ENCODE measurements at regions not wholly inside any gene's neighbourhood (a gene's known extent, or its start where the extent isn't known, plus 50 kb on each side); places are given as distances from the start of the nearest gene placed in this dataset.

DNA sequence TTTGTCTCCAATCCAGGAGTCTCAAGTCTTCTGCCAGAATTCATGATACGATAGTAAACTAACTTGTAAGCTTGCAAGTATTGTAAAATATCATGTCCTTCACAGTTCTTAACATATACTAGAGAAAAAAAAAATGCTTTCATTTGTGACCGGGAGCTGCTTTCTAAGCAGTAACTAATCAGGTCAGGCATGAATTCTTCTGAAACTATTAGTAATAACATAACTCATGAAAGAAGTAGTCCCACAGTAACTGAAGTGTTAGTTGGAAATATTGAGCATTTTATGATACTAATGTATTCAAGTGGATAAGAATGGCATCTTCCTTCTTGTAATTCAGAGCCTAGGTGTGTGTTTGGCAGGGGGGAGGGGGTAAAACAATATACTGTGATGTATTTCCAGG lies 665.6 kb downstream of the DNAJB9 start:
- H3K9me3 ChIP-seq (ENCODE audit: low read depth) = no peaks in the 10 kb centered on the region
- no peak for TF ChIP-seq EZH2phosphoT487 (IDR thresholded peaks at IDR 0.05; ENCODE audit: insufficient read depth, low read depth)
- no peaks in the 10 kb centered on the region for H4K20me1 ChIP-seq (ENCODE audit: insufficient read depth)
- no peak overlapping the region for H3K4me3 ChIP-seq
- in situ Hi-C loops (cut with MboI) = no loop called here
- 30% methylated on average over 2 of the region's 2 CpGs for WGBS, 2 experiments (ENCODE audit: low coverage in 1 of 2, low lambda C conversion rate in 2 of 2, missing lambda C conversion rate in 2 of 2)
- no peaks in the 10 kb centered on the region for H3K4me1 ChIP-seq (ENCODE audit: insufficient read depth)
- H2AFZ ChIP-seq = no peak overlapping the region
- H3K27ac ChIP-seq = no peak overlapping the region
- no peak overlapping the region for H3K9ac ChIP-seq
- DNase-seq = no peak
- no peaks in the 10 kb centered on the region for H3K9me2 ChIP-seq (ENCODE audit: insufficient read depth)
- H3K36me3 ChIP-seq (ENCODE audit: low read depth) = no peaks in the 10 kb centered on the region
- H3K4me2 ChIP-seq (ENCODE audit: unreplicated experiment) = no peak overlapping the region
- no peaks in the 10 kb centered on the region for H3K27me3 ChIP-seq (replicated peaks; ENCODE audit: insufficient read depth)
- H3K79me2 ChIP-seq (ENCODE audit: insufficient read depth) = no peaks in the 10 kb centered on the region
- H3F3A ChIP-seq (ENCODE audit: insufficient read depth) = no peaks in the 10 kb centered on the region

DNA sequence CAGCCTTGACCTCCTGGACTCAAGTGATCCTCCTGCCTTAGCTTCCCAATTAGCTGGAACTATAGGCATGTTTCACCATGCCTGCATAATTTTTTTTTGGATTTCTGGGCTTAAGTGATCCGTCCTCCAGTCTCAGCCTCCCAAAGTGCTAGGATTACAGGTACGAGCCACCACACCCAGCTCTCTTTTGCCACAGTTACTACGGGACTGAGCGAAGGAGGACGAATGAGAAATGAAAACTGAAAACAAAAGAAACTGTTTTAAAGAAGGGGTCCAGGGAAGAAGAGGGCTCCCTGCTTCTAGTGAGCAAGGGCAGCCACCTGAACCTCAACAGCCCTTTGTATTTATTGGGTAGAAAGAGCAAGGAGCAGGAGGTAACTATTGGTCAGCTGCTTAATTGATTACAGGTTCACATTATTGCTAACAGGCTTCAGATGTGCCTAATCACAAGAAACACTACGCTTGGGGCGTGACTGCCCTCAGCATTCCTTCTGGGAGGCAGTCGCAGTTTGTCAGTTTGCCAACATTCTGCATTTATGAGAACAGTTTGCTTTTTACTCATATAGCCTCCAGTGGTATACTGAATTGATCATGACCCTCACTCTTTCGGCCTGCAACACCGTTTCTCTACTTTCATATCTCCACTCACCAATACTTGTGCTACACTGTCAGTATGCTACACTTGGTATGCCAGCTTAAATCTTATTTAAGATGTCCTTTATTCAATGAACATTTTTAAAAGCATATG lies 676.8 kb downstream of the DNAJB9 start:
- no peak overlapping the region for H3K9ac ChIP-seq
- TF ChIP-seq EZH2phosphoT487 (IDR thresholded peaks at IDR 0.05; ENCODE audit: insufficient read depth, low read depth) (no peak), EZH2 (IDR thresholded peaks at IDR 0.05; ENCODE audit: insufficient read depth, poor library complexity, severe bottlenecking) (no peak)
- no peaks in the 10 kb centered on the region for H3K27me3 ChIP-seq (replicated peaks; ENCODE audit: insufficient read depth)
- H4K20me1 ChIP-seq (ENCODE audit: insufficient read depth) = no peaks in the 10 kb centered on the region
- WGBS, 2 experiments (ENCODE audit: low coverage in 1 of 2, low lambda C conversion rate in 2 of 2, missing lambda C conversion rate in 2 of 2) = 5% methylated on average over 10 of the region's 10 CpGs
- no peaks in the 10 kb centered on the region for H3K9me3 ChIP-seq (ENCODE audit: low read depth)
- in situ Hi-C loops (cut with MboI) = no loop called here
- H3K4me1 ChIP-seq (ENCODE audit: insufficient read depth) = no peaks in the 10 kb centered on the region
- H3K79me2 ChIP-seq (ENCODE audit: insufficient read depth) = no peaks in the 10 kb centered on the region
- H3K36me3 ChIP-seq (ENCODE audit: low read depth) = no peaks in the 10 kb centered on the region
- H3K4me2 ChIP-seq (ENCODE audit: unreplicated experiment) = no peak overlapping the region
- DNase-seq = peak; percentile 59
- no peak overlapping the region for H2AFZ ChIP-seq
- no peaks in the 10 kb centered on the region for H3F3A ChIP-seq (ENCODE audit: insufficient read depth)
- no peak overlapping the region for H3K27ac ChIP-seq
- no peaks in the 10 kb centered on the region for H3K9me2 ChIP-seq (ENCODE audit: insufficient read depth)
- no peak overlapping the region for H3K4me3 ChIP-seq

- no peak overlapping the region for H3K27ac ChIP-seq
- H3K4me2 ChIP-seq (ENCODE audit: unreplicated experiment) = no peak overlapping the region
- no peaks in the 10 kb centered on the region for H3K9me2 ChIP-seq (ENCODE audit: insufficient read depth)
- H3K9ac ChIP-seq = no peak overlapping the region
- no peak overlapping the region for H3K4me3 ChIP-seq
- no peak for TF ChIP-seq EZH2 (IDR thresholded peaks at IDR 0.05; ENCODE audit: insufficient read depth, poor library complexity, severe bottlenecking)
- TF ChIP-seq EZH2phosphoT487 (IDR thresholded peaks at IDR 0.05; ENCODE audit: insufficient read depth, low read depth) = no peak
- H3K36me3 ChIP-seq (ENCODE audit: low read depth) = no peaks in the 10 kb centered on the region
- WGBS, 2 experiments (ENCODE audit: low coverage in 1 of 2, low lambda C conversion rate in 2 of 2, missing lambda C conversion rate in 2 of 2) = 11 to 20% methylated on average over 3 of the region's 3 CpGs
- no peaks in the 10 kb centered on the region for H3K27me3 ChIP-seq (replicated peaks; ENCODE audit: insufficient read depth)
- no peaks in the 10 kb centered on the region for H3K9me3 ChIP-seq (ENCODE audit: low read depth)
- no peaks in the 10 kb centered on the region for H3K79me2 ChIP-seq (ENCODE audit: insufficient read depth)
- H2AFZ ChIP-seq = no peak overlapping the region
- DNase-seq = no peak
- no peaks in the 10 kb centered on the region for H3K4me1 ChIP-seq (ENCODE audit: insufficient read depth)
- in situ Hi-C loops (cut with MboI) = no loop called here
- no peaks in the 10 kb centered on the region for H4K20me1 ChIP-seq (ENCODE audit: insufficient read depth)
- H3F3A ChIP-seq (ENCODE audit: insufficient read depth) = no peaks in the 10 kb centered on the region
These were observed 687.3 kb downstream of the DNAJB9 start for GRCh38 chr7:109256762-109257560.

- H3K9ac ChIP-seq = no peak overlapping the region
- H3K9me3 ChIP-seq (ENCODE audit: low read depth) = no peaks in the 10 kb centered on the region
- in situ Hi-C loops (cut with MboI) = no loop called here
- no peaks in the 10 kb centered on the region for H4K20me1 ChIP-seq (ENCODE audit: insufficient read depth)
- TF ChIP-seq EZH2 (IDR thresholded peaks at IDR 0.05; ENCODE audit: insufficient read depth, poor library complexity, severe bottlenecking) = no peak
- no peak for TF ChIP-seq EZH2phosphoT487 (IDR thresholded peaks at IDR 0.05; ENCODE audit: insufficient read depth, low read depth)
- H2AFZ ChIP-seq = no peak overlapping the region
- no peaks in the 10 kb centered on the region for H3K27me3 ChIP-seq (replicated peaks; ENCODE audit: insufficient read depth)
- H3K4me1 ChIP-seq (ENCODE audit: insufficient read depth) = no peaks in the 10 kb centered on the region
- H3K79me2 ChIP-seq (ENCODE audit: insufficient read depth) = no peaks in the 10 kb centered on the region
- H3K9me2 ChIP-seq (ENCODE audit: insufficient read depth) = no peaks in the 10 kb centered on the region
- H3K27ac ChIP-seq = no peak overlapping the region
- H3K36me3 ChIP-seq (ENCODE audit: low read depth) = no peaks in the 10 kb centered on the region
- 60 to 68% methylated on average over 1 of the region's 1 CpG for WGBS, 2 experiments (ENCODE audit: low coverage in 1 of 2, low lambda C conversion rate in 2 of 2, missing lambda C conversion rate in 2 of 2)
- H3F3A ChIP-seq (ENCODE audit: insufficient read depth) = no peaks in the 10 kb centered on the region
- DNase-seq = no peak
- H3K4me2 ChIP-seq (ENCODE audit: unreplicated experiment) = no peak overlapping the region
- no peak overlapping the region for H3K4me3 ChIP-seq
These were observed 689.5 kb downstream of the DNAJB9 start for GRCh38 chr7:109259151-109259550.
